DND-41 (cell line): ENCODE measurements at regions not wholly inside any gene's neighbourhood (a gene's known extent, or its start where the extent isn't known, plus 50 kb on each side); places are given as distances from the start of the nearest gene placed in this dataset.

Source experiments
- EZH2 ChIP-seq: IDR thresholded peaks from 3 replicates; pipeline ENCODE4 v1.6.1; 2012; ENCODE audit warnings: borderline replicate concordance, low read depth, mild to moderate bottlenecking, moderate library complexity, low read length, inconsistent platforms; ENCODE audit not compliant: severe bottlenecking
- TF ChIP-seq, protein P1 (sequence below): IDR thresholded peaks from 2 replicates; pipeline ENCODE4 v1.5.1; 2012; ENCODE audit warnings: borderline replicate concordance, low read length, moderate library complexity, mild to moderate bottlenecking; ENCODE audit not compliant: poor library complexity, severe bottlenecking; ENCODE audit errors: extremely low read depth

DNA sequence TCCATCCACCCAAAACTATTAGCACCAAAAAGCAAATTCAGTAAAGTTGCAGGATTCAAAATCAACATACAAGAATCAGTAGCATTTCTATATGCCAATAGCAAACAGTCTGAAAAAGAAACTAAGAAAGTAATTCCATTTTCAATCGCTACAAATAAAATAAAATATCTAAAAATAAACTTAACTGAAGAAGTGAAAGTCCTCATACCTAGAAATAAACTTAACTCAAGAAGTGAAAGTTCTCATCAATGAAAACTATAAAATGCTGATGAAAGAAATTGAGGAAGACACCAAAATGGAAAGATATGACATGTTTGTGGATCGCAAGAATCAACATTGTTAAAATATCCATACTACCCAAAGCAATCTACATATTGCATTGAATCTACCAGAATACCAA lies 103.0 kb upstream of the ARID1B start:
- TF ChIP-seq, protein P1, sequence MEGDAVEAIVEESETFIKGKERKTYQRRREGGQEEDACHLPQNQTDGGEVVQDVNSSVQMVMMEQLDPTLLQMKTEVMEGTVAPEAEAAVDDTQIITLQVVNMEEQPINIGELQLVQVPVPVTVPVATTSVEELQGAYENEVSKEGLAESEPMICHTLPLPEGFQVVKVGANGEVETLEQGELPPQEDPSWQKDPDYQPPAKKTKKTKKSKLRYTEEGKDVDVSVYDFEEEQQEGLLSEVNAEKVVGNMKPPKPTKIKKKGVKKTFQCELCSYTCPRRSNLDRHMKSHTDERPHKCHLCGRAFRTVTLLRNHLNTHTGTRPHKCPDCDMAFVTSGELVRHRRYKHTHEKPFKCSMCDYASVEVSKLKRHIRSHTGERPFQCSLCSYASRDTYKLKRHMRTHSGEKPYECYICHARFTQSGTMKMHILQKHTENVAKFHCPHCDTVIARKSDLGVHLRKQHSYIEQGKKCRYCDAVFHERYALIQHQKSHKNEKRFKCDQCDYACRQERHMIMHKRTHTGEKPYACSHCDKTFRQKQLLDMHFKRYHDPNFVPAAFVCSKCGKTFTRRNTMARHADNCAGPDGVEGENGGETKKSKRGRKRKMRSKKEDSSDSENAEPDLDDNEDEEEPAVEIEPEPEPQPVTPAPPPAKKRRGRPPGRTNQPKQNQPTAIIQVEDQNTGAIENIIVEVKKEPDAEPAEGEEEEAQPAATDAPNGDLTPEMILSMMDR, result no peak
- no peak for TF ChIP-seq EZH2
